ENCODE measurements at regions not wholly inside any gene's neighbourhood (a gene's known extent, or its start where the extent isn't known, plus 50 kb on each side); places are given as distances from the start of the nearest gene placed in this dataset.

- TF ChIP-seq CTCF (conservative IDR thresholded peaks at IDR 0.05 in 1 of 2, IDR thresholded peaks at IDR 0.05 in 1 of 2; ENCODE audit: low read depth in 1 of 2, low read length in 2 of 2) (no peak), EZH2 (IDR thresholded peaks at IDR 0.05; ENCODE audit: low read length, missing control alignments) (no peak)
These were observed 224.2 kb upstream of the AUTS2 start for GRCh38 chr7:69374044-69374425.

Measured in fibroblast of lung (primary cell).